Activated CD4-positive, alpha-beta memory T cell treated with anti-CD3 and anti-CD28 coated beads, Interleukin-2, amount 10 ng/mL, durations not matched to agents 7 days and 5 days (primary cell): ENCODE measurements at regions not wholly inside any gene's neighbourhood (a gene's known extent, or its start where the extent isn't known, plus 50 kb on each side); places are given as distances from the start of the nearest gene placed in this dataset.
"Not testable (repeated sequence)": the region's sequence is repeated elsewhere in the genome, so short reads cannot be mapped to it uniquely, and the experiment has no call there.

ENCODE experiments used
- CTCF ChIA-PET: fragments of 350-600 bp; sonication (Branson Sonifier 250); formaldehyde crosslinking; loops from one replicate; lab custom pipeline; 2021; ENCODE audit warnings: antibody characterized with exemption, inconsistent platforms; lab: Charles Lee
- POLR2A ChIA-PET: fragments of 350-600 bp; sonication (Branson Sonifier 250); formaldehyde crosslinking; loops from one replicate; lab custom pipeline; 2021; ENCODE audit warnings: antibody characterized with exemption; lab: Charles Lee
- DNase-seq: peaks from one replicate; pipeline ENCODE4 v3.0.0-alpha.2; 2020
- H3K27ac Mint-ChIP-seq: one replicate; pipeline ENCODE4 v1.8.0; 2021; ENCODE audit warnings: mild to moderate bottlenecking, mixed read lengths
- H3K27me3 Mint-ChIP-seq: one replicate; pipeline ENCODE4 v1.8.0; 2021; ENCODE audit warnings: mixed read lengths
- H3K36me3 Mint-ChIP-seq: one replicate; pipeline ENCODE4 v1.8.0; 2021; ENCODE audit warnings: low read depth, mixed read lengths
- H3K4me1 Mint-ChIP-seq: one replicate; pipeline ENCODE4 v1.8.0; 2021; ENCODE audit warnings: mixed read lengths
- H3K4me3 Mint-ChIP-seq: one replicate; pipeline ENCODE4 v1.8.0; 2021; ENCODE audit warnings: mild to moderate bottlenecking, mixed read lengths
- H3K9me3 Mint-ChIP-seq: one replicate; pipeline ENCODE4 v1.8.0; 2021; ENCODE audit warnings: mixed read lengths

DNA sequence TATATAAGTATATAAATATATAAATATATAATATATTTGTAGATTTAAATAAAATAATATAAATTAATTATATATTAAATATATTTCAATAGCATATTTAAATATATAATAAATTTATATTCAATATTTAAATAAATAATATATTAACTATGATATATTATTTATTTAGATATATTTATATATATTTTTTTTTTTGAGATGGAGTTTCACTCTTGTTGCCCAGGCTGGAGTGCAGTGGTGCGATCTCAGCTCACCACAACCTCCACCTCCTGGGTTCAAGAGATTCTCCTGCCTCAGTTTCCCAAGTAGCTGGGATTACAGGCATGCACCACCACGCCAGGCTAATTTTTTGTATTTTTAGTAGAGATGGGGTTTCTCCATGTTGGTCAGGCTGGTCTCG lies 426.9 kb upstream of the LMCD1 start:
- H3K27me3 Mint-ChIP-seq, CTCF ChIA-PET, H3K4me1 Mint-ChIP-seq, POLR2A ChIA-PET, DNase-seq, H3K9me3 Mint-ChIP-seq, H3K27ac Mint-ChIP-seq, H3K4me3 Mint-ChIP-seq, H3K36me3 Mint-ChIP-seq: not testable (repeated sequence)

DNA sequence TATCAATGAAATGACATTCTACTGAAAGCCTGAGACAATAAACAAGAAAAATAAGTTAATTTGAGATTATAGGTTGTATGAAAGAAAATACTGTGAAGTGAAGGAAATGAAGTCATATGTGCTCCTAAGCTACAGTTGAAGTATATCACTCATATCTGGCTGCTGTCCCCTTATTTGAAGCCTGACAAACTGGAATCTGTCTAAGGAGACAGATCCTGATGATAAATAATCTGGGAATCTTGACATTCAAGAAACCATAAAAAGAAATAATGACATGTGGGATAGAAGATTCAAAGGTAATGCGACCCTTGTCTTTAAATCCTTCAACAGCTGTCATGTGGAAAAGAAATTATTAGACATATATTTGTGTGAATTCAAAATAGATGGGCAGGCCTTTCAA lies 424.5 kb upstream of the LMCD1 start:
- Mint-ChIP-seq H3K9me3 (peaks cover 2% of the 10 kb centered on the region), H3K4me3 (no peak overlapping the region), H3K27me3 (no peaks in the 10 kb centered on the region), H3K36me3 (no peaks in the 10 kb centered on the region), H3K4me1 (no peaks in the 10 kb centered on the region), H3K27ac (no peak overlapping the region)
- DNase-seq: no peak
- ChIA-PET POLR2A (no interaction called here), CTCF (no interaction called here)

GRCh38 chr3:8080464-8080863 lies 421.2 kb upstream of the LMCD1 start:
- POLR2A ChIA-PET: no interaction called here
- no peak overlapping the region for H3K27ac Mint-ChIP-seq
- CTCF ChIA-PET: no interaction called here
- no peaks in the 10 kb centered on the region for H3K36me3 Mint-ChIP-seq
- no peak for DNase-seq
- H3K27me3 Mint-ChIP-seq: no peaks in the 10 kb centered on the region
- peaks cover 2% of the 10 kb centered on the region for H3K9me3 Mint-ChIP-seq
- H3K4me1 Mint-ChIP-seq: no peaks in the 10 kb centered on the region
- no peak overlapping the region for H3K4me3 Mint-ChIP-seq

GRCh38 chr3:8085498-8085897 lies 416.1 kb upstream of the LMCD1 start:
- ChIA-PET CTCF (no interaction called here), POLR2A (no interaction called here)
- no peak overlapping the region for H3K4me3 Mint-ChIP-seq
- no peaks in the 10 kb centered on the region for H3K4me1 Mint-ChIP-seq
- no peaks in the 10 kb centered on the region for H3K36me3 Mint-ChIP-seq
- no peaks in the 10 kb centered on the region for H3K9me3 Mint-ChIP-seq
- H3K27me3 Mint-ChIP-seq: no peaks in the 10 kb centered on the region
- no peak for DNase-seq
- no peak overlapping the region for H3K27ac Mint-ChIP-seq

- POLR2A ChIA-PET: no interaction called here
- CTCF ChIA-PET: no interaction called here
- no peaks in the 10 kb centered on the region for H3K9me3 Mint-ChIP-seq
- no peaks in the 10 kb centered on the region for H3K27me3 Mint-ChIP-seq
- no peaks in the 10 kb centered on the region for H3K36me3 Mint-ChIP-seq
- DNase-seq: no peak
- H3K4me1 Mint-ChIP-seq: no peaks in the 10 kb centered on the region
- H3K4me3 Mint-ChIP-seq: no peak overlapping the region
- no peak overlapping the region for H3K27ac Mint-ChIP-seq
Observed at GRCh38 chr3:8087951-8088350, 413.7 kb upstream of the LMCD1 start.

- no peak for DNase-seq
- POLR2A ChIA-PET: no interaction called here
- CTCF ChIA-PET: no interaction called here
- Mint-ChIP-seq H3K4me1 (no peaks in the 10 kb centered on the region), H3K36me3 (no peaks in the 10 kb centered on the region), H3K9me3 (no peaks in the 10 kb centered on the region), H3K27ac (no peak overlapping the region), H3K27me3 (no peaks in the 10 kb centered on the region), H3K4me3 (no peak overlapping the region)
Observed at GRCh38 chr3:8094415-8094814, 407.2 kb upstream of the LMCD1 start.

- CTCF ChIA-PET: no interaction called here
Observed at GRCh38 chr3:8095724-8096123, 405.9 kb upstream of the LMCD1 start.

DNA sequence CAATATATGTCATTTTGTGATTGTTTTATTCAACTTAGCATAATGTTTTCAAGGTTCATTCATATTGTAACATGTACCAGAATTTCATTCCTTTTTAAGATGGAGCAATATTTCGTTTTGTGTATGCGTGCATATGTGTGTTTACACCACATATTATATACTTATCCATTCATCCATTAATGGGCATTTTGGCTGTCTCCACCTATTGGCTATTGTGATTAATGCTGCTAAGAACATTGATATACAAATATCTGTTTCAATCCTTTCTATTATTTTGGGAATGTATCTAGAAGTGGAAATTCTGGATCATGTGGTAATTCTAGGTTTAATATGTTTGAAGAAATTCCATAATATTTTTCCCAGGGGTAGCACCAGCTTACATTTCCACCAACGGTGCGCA lies 403.9 kb upstream of the LMCD1 start:
- Mint-ChIP-seq H3K36me3 (no peaks in the 10 kb centered on the region), H3K4me1 (no peaks in the 10 kb centered on the region), H3K27ac (no peak overlapping the region), H3K4me3 (no peak overlapping the region), H3K27me3 (no peaks in the 10 kb centered on the region), H3K9me3 (no peaks in the 10 kb centered on the region)
- ChIA-PET POLR2A (no interaction called here), CTCF (no interaction called here)
- DNase-seq: no peak

More at GRCh38 chr3:8095724-8096123, 405.9 kb upstream of the LMCD1 start:
- Mint-ChIP-seq H3K27ac (no peak overlapping the region), H3K27me3 (no peaks in the 10 kb centered on the region), H3K36me3 (no peaks in the 10 kb centered on the region), H3K4me1 (no peaks in the 10 kb centered on the region), H3K4me3 (no peak overlapping the region), H3K9me3 (no peaks in the 10 kb centered on the region)
- POLR2A ChIA-PET: no interaction called here
- DNase-seq: no peak

- Mint-ChIP-seq H3K27me3 (no peaks in the 10 kb centered on the region), H3K36me3 (no peaks in the 10 kb centered on the region), H3K4me1 (no peaks in the 10 kb centered on the region), H3K27ac (no peak overlapping the region), H3K9me3 (no peaks in the 10 kb centered on the region), H3K4me3 (no peak overlapping the region)
- POLR2A ChIA-PET: no interaction called here
- CTCF ChIA-PET: no interaction called here
- no peak for DNase-seq
Observed at GRCh38 chr3:8103954-8104353, 397.7 kb upstream of the LMCD1 start.

- POLR2A ChIA-PET: no interaction called here
- Mint-ChIP-seq H3K4me3 (no peak overlapping the region), H3K27ac (no peak overlapping the region)
Observed at GRCh38 chr3:8106921-8107320, 394.7 kb upstream of the LMCD1 start.

GRCh38 chr3:8110966-8111798 lies 390.4 kb upstream of the LMCD1 start:
- Mint-ChIP-seq H3K4me1 (no peaks in the 10 kb centered on the region), H3K4me3 (no peak overlapping the region), H3K36me3 (no peaks in the 10 kb centered on the region), H3K9me3 (no peaks in the 10 kb centered on the region), H3K27me3 (no peaks in the 10 kb centered on the region), H3K27ac (no peak overlapping the region)
- CTCF ChIA-PET: interaction anchor here (0.6 to 1.5 kb wide), 7 partner anchors 10 to 828 kb away, joined by 3 to 4 read pairs (median 3); no protein-coding TSS in a partner anchor
- POLR2A ChIA-PET: no interaction called here
- peak; percentile 50 for DNase-seq

More at GRCh38 chr3:8106921-8107320, 394.7 kb upstream of the LMCD1 start:
- H3K9me3 Mint-ChIP-seq: no peaks in the 10 kb centered on the region
- DNase-seq: no peak
- CTCF ChIA-PET: no interaction called here
- H3K4me1 Mint-ChIP-seq: no peaks in the 10 kb centered on the region
- no peaks in the 10 kb centered on the region for H3K27me3 Mint-ChIP-seq
- H3K36me3 Mint-ChIP-seq: no peaks in the 10 kb centered on the region

DNA sequence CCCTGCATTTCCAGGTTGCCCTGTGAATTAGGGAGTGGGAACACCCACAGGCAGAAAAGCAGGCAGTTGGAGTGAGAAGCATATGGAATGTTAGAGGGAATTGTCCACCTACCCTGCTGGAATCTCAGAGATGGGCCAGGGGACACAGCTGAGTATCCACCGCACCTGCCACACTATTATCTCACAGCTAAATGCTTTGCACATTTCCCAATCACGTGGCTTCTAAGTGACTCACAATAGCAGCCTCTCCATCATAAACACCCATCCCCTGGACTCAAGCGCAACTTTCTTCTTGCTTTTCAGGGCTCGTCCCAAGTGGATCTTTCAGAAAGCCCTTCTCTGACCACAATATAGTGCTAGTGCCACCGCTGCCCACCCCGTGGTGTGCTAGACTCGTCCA lies 389.0 kb upstream of the LMCD1 start:
- CTCF ChIA-PET: no interaction called here
- Mint-ChIP-seq H3K27ac (no peak overlapping the region), H3K36me3 (no peaks in the 10 kb centered on the region), H3K4me1 (no peaks in the 10 kb centered on the region), H3K27me3 (no peaks in the 10 kb centered on the region), H3K4me3 (no peak overlapping the region), H3K9me3 (no peaks in the 10 kb centered on the region)
- DNase-seq: no peak
- POLR2A ChIA-PET: no interaction called here

DNA sequence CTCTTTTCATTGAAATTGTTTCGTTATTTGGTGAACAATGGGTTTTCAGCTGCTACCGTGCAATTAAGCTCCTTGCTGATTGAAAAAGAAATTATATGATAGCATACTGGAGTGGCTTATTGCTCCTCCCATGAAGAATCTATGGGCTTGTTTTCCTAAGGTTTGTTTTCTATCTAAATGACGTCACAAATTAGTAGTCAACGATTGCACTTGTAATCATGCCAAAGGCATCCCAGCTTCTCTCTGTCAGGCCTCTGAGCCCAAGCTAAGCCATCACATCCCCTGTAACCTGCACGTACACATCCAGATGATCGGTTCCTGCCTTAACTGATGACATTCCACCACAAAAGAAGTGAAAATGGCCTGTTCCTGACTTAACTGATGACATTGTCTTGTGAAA lies 388.0 kb upstream of the LMCD1 start:
- Mint-ChIP-seq H3K27ac (no peak overlapping the region), H3K4me3 (no peak overlapping the region), H3K27me3 (peaks cover 1% of the 10 kb centered on the region), H3K9me3 (no peaks in the 10 kb centered on the region), H3K36me3 (no peaks in the 10 kb centered on the region), H3K4me1 (no peaks in the 10 kb centered on the region)
- POLR2A ChIA-PET: no interaction called here
- no peak for DNase-seq
- CTCF ChIA-PET: no interaction called here

- H3K27me3 Mint-ChIP-seq: no peaks in the 10 kb centered on the region
- POLR2A ChIA-PET: no interaction called here
- no peaks in the 10 kb centered on the region for H3K9me3 Mint-ChIP-seq
- no peaks in the 10 kb centered on the region for H3K36me3 Mint-ChIP-seq
- no peak for DNase-seq
- no peak overlapping the region for H3K27ac Mint-ChIP-seq
- H3K4me1 Mint-ChIP-seq: no peaks in the 10 kb centered on the region
- CTCF ChIA-PET: interaction anchor here (1.3 kb wide), 1 partner anchor 111 kb away, joined by 4 read pairs; no protein-coding TSS in a partner anchor
- no peak overlapping the region for H3K4me3 Mint-ChIP-seq
Observed at GRCh38 chr3:8128686-8129085, 372.9 kb upstream of the LMCD1 start.
